HS-27A (cell line): ENCODE measurements at regions not wholly inside any gene's neighbourhood (a gene's known extent, or its start where the extent isn't known, plus 50 kb on each side); places are given as distances from the start of the nearest gene placed in this dataset.
"Not testable (repeated sequence)": the region's sequence is repeated elsewhere in the genome, so short reads cannot be mapped to it uniquely, and the experiment has no call there.

Experiments used
- DNase-seq: peaks from one replicate; pipeline ENCODE4 v3.0.0-alpha.2; 2012; ENCODE audit warnings: low read depth, missing footprints

- no peak for DNase-seq
These were observed 427.0 kb upstream of the EYS start for GRCh38 chr6:66134021-66134420.

- no peak for DNase-seq
These were observed 421.6 kb upstream of the EYS start for GRCh38 chr6:66128656-66129055.

GRCh38 chr6:66128243-66128642, 421.2 kb upstream of the EYS start:
- DNase-seq = no peak

GRCh38 chr6:66127061-66127460, 420.0 kb upstream of the EYS start:
- DNase-seq = no peak

GRCh38 chr6:66126358-66126757, 419.3 kb upstream of the EYS start:
- no peak for DNase-seq

- DNase-seq = no peak
These were observed 396.9 kb upstream of the EYS start for GRCh38 chr6:66103954-66104353.

GRCh38 chr6:66103354-66103753, 396.3 kb upstream of the EYS start:
- DNase-seq = no peak

- DNase-seq = no peak
These were observed 389.7 kb upstream of the EYS start for GRCh38 chr6:66096679-66097078.

- no peak for DNase-seq
These were observed 387.6 kb upstream of the EYS start for GRCh38 chr6:66094615-66095014.

GRCh38 chr6:66092306-66092705, 385.3 kb upstream of the EYS start:
- not testable (repeated sequence) for DNase-seq

- no peak for DNase-seq
These were observed 379.5 kb upstream of the EYS start for GRCh38 chr6:66086532-66086931.

- DNase-seq = no peak
These were observed 375.9 kb upstream of the EYS start for GRCh38 chr6:66082914-66083313.

GRCh38 chr6:66068907-66069306, 361.9 kb upstream of the EYS start:
- DNase-seq = no peak

- no peak for DNase-seq
These were observed 361.0 kb upstream of the EYS start for GRCh38 chr6:66068033-66068432.

GRCh38 chr6:66065313-66065712, 358.3 kb upstream of the EYS start:
- no peak for DNase-seq

- no peak for DNase-seq
These were observed 350.0 kb upstream of the EYS start for GRCh38 chr6:66057034-66057433.

GRCh38 chr6:66054967-66055366, 347.9 kb upstream of the EYS start:
- no peak for DNase-seq

- no peak for DNase-seq
These were observed 344.8 kb upstream of the EYS start for GRCh38 chr6:66051812-66052211.

GRCh38 chr6:66048684-66049474, 341.9 kb upstream of the EYS start:
- no peak for DNase-seq

- no peak for DNase-seq
These were observed 325.6 kb upstream of the EYS start for GRCh38 chr6:66032626-66033025.

- DNase-seq = no peak
These were observed 322.4 kb upstream of the EYS start for GRCh38 chr6:66029391-66029790.

- no peak for DNase-seq
These were observed 292.3 kb upstream of the EYS start for GRCh38 chr6:65999288-65999791.

GRCh38 chr6:65998544-65998943, 291.5 kb upstream of the EYS start:
- no peak for DNase-seq

GRCh38 chr6:65997539-65997938, 290.5 kb upstream of the EYS start:
- no peak for DNase-seq
